Suppressor macrophage (primary cell): ENCODE measurements at regions not wholly inside any gene's neighbourhood (a gene's known extent, or its start where the extent isn't known, plus 50 kb on each side); places are given as distances from the start of the nearest gene placed in this dataset.
A peak's percentile ranks its signal among the peaks of the same experiment; 100 is the strongest.
"Not testable (repeated sequence)": the region's sequence is repeated elsewhere in the genome, so short reads cannot be mapped to it uniquely, and the experiment has no call there.

Experiments used
- DNase-seq, 4 experiments: peaks; one replicate each; pipeline ENCODE4 v3.0.0-alpha.2; 2020 to 2022

DNA sequence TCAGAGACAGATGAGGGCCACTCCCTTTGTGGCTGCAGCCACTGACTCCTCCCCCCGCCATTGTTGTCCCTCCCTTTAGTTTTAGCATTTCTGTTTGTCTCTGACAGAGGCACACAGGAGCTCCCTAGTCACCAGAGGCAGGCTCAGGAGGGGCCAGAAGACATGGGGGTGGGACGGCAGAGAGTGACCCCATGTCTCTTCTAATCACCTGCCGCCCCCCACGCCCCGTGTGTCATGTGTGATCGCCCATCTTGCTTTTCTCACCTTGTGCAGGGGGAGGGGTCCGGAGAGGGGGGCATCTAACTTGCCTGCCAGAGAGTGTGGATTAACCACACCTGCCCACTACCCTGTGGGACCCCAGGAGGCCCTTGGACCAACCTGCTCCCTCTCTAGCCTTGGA lies 246.7 kb upstream of the TP53TG3C start:
- DNase-seq = not testable (repeated sequence)

DNA sequence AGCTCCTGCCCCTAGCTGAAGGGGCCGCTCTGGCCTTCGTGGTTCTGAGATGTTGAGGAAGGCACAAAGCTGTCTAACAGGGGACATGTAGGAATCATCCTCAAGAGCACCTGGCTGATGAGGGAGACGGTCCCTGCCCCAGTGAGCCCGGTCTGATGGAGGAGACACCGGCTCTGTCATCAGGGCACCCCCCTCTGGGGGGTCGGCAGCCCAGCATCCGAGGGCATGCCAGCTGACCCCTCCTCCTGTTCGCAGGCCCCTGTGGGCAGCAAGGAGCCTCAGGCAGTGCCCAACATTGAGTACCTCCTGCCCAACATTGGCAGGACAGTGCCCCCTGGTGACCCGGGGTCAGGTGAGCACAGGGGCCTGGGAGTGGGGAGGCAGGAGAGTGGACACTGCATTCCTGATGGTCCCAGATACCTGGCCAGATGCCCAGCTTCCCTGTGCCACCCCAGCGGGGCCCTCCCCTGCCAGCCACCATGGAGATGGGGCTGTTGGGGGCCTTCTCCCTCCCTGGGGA lies 247.9 kb upstream of the TP53TG3C start:
- DNase-seq = not testable (repeated sequence)

DNA sequence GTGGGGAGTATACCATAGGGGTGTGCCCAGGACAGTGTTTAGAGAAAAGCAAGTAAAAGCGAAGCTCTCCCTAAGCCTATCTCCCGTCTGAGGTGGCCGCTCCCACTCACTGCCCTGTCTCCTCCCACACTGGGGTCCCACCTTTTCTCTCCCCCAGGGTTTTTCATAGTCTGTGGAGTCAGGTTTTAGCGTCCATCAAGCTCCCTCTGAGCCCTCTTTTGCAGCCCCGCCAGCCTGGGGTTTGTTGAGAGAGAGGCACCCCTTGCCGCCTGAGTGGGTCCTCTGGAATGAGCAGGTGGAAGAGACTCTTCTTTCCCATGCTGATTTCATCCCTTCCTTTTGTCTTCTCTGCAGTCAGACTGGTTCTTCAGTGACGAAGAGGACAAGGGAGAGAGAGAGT lies 248.7 kb upstream of the TP53TG3C start:
- not testable (repeated sequence) for DNase-seq

DNA sequence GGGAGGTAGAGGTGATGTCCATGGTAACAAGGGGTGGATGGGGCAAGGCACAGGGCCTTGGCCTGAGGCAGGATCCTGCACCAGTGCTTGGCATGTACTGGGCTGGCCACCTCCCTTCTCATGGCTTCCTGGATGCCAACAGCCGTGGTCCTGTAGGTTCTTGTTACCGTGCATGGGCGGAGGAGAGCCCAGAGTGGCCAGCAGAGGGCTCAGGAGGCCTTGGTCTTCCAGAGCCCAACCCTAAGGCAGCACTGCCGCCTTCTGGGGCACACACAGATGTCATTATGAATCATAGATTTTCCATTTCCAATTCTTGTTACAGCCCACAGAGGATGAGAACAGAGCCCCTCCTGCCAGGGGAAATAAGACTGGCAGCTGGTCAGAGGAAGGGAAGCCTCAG lies 254.2 kb upstream of the TP53TG3C start:
- DNase-seq = not testable (repeated sequence)

DNA sequence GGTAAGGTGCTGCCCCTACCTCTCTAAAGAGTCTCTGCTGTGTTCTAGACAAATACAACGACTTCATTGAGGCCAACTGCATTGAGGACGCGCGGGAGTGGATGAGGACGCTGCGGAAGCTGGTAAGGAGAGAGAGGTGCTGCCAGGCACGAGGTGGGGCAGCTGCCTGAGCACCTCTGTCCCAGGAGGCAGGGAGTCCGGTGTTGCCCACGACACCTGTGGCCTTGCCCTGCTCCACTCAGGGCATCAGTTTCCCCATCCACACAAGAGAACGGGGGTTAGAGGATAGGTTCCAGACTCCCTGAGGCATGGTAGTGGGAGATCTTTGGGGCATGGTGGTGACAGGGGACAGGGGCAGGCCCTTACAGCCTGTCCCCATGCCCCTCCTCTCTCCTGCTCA lies 256.1 kb upstream of the TP53TG3C start:
- not testable (repeated sequence) for DNase-seq

DNA sequence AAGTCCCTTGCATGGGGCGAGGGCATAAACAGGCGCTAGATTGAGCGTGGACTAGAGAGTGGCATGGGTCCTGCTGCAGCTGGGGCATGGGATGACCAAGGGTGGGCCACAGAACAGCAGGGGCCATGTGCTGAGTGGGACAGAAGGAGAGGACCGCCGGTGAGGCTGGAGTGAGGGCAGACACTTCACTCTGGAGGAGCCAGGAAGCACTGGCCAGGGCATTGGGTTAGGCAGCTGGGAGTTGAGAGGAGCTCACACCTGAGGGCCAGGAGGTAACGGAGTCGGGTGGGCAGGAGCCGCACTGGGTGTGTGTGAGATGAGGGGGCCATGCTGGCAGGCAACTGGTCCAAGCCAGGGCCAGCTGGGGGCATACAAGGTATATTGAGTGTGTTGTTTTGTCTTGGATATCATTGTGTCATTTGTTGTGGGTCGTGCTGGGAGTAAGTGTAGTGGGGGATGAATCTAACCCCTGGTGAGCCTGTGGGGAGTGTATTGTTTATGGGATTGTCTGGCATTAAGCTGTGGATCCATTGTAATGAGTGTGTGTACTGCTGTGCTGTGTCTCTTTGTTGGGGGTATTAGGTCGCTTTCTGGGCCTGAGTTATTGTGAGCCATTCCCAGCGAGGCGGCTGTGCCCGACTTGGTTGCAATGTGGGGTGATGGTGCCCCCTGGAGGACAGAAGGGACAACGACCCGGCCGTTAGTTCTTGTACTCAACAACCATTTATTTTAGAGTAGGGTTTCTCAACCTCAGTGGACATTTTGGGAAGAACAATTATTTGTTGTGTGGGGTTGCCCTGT lies 256.5 kb upstream of the TP53TG3 start:
- DNase-seq = not testable (repeated sequence)

DNA sequence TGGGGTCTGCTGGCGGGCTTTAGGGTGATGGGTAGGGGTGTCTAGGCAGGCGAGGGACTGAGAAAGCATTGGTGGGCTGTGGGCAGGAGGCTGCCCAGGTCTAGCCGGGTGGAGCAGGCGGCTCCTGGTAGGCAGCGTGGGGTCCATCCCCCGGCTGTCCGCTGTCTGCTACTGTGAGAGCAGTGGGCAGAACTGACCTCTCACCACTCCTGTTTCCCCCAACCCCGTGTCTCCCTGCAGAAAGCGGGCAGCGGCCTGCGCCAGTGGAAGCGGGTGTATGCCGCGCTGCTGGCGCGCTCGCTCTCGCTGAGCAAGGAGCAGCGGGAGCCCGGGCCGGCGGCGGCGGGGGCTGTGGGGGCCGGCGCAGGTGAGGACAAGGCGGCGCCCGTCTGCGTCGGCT lies 249.2 kb upstream of the TP53TG3 start:
- not testable (repeated sequence) for DNase-seq

DNA sequence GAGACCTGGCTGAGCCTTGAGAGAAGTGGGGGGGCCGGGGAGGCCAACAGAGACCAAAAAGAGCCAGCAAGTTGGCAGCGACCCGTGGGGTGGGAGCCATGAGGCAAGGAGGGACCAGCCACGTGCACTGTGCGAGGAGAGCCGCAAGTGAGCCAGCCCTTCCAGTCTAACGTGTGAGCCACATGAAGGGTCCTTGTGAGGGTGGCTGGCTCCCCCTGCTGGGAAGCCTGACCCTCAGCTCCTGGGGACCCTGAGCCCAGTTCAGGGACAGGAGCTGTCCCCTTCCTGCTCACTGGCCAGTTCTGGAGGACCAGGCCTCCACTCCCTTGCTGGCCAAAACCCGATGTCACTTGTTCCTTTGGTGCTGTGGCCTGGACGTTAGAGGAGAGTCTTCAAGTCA lies 246.6 kb upstream of the TP53TG3 start:
- peak in 2 of 4 experiments; percentile 2 to 10 for DNase-seq

DNA sequence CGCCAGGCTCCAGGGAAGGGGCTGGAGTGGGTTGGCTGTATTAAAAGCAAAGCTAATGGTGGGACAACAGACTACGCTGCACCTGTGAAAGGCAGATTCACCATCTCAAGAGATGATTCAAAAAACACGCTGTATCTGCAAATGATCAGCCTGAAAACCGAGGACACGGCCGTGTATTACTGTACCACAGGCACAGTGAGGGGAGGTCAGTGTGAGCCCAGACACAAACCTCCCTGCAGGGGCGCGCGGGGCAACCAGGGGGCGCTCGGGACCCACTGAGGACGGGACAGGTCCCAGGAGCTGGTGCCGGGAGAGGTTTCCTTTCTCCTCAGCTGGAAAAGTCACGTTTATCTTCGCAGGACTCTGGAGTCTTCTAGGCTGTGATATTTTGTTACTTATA lies 239.4 kb upstream of the TP53TG3 start:
- DNase-seq = not testable (repeated sequence)

DNA sequence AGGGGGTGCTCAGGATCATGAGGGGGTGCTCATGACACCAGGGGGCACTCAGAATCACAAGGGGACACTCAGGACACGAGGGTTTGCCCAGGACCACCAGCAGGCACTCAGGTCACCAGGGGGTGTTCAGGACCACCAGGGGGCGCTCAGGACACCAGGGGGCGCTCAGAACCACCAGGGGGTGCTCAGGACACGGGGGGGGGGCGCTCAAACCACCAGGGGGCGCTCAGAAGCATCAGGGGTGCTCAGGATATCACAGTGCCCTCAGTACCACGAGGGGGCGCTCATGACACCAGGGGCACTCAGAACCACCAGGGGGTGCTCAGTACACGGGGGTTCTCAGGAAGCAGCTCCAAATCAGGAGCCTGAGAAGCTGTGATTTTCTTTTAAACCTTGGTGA lies 221.8 kb upstream of the TP53TG3 start:
- DNase-seq = peak in 2 of 4 experiments; percentile 19 to 50

DNA sequence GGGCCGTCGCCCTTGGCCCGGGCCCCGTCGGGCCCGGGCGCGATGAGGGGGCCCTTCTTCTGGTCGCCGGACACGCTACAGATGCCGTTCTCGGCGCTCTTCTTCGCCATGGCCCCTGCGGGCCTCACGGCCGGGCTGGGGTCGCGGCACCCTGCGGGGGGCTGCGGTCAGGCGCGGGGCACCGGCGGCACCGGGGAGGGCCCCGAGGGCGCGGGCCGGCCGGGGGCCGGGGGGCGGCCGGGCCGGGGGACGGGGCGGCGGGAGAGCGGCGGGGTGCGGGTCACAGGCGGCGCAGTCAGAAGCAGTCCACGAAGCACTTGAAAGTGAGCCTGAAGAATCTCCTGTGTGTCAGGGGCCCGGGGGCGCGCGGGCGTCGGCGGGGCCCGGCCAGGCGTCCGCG lies 209.4 kb upstream of the TP53TG3 start:
- not testable (repeated sequence) for DNase-seq

DNA sequence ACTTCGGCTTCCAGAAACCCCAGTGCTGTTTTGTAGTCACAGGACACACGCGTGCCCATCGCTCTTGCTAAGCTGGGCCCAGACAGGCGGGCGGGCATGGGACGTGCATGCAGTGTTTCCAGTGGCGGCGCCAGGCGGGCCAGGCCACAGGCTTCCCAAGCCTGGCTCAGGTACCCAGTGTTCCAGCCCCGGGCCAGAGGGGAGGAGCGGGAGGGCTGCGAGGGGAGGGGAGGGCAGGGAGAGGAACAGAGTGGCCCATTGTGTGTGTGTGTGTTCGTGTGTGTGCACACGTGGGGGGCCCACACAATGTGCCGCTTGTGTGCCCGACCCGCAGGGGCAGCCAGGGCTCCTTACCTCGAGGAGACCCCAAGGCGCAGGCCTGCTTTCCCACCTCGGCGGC lies 208.6 kb upstream of the TP53TG3 start:
- not testable (repeated sequence) for DNase-seq

DNA sequence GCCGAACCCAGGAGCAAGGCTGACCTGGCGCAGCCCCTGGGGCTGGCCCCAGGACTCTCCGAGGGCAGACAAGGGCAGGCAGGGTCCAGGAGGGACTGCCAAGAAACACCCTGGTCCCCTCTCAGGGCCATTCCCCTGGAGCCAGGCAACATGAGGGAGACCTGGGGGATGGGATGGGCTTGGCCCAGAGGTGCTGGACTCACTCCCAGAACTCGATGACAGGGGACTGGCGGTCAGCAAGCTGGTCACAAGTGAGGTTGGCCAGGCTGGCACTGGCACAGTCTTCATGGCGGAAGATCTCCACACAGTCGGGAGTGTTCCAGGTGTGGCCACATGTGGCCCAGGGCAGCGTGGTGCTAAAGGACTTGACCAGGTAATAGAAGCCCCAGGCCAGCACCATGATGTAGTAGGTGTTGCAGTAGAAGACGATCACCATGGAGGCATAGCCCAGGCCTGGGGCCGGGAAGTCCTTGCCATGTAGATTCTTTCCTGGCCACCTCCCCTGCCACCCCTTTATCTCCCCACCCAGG lies 206.4 kb upstream of the TP53TG3 start:
- DNase-seq = not testable (repeated sequence)

DNA sequence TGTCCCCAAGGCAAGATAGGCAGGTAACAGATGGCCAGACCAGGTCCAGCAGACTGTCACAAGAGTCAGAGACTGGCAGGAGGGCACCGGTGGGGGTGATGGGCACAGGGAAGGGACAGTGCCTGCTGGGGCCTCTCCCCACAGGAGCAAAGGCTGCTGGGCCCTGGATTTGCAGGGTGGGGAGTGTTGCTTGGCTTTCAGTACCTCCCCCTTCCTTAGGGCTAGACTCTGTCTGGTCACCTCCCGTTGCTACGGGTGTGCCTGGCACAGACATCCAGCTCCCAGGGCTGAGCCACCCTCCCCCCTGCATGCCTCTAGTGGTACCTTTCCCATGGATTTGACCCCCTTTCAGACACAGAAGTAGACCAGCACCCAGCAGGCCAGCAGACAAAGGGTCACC lies 205.7 kb upstream of the TP53TG3 start:
- DNase-seq = not testable (repeated sequence)

DNA sequence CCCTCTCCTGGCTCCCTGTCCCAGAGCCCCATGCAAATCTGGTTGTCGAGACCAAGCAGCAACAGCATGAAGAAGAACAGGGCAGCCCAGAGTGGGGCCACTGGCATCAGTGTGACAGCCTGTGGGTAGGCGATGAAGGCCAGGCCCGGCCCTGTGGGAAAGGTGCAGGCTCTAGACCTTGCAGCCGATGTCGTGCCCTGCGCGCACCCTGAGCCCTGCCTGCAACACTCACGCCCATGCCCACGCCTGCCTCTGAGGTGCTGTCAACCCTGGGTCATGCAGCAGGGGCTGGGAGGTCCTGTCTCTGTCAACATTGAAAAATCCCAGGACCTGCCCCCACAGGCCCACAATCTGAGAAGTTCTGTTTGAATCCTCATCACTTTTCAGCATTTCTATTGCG lies 204.0 kb upstream of the TP53TG3 start:
- not testable (repeated sequence) for DNase-seq

DNA sequence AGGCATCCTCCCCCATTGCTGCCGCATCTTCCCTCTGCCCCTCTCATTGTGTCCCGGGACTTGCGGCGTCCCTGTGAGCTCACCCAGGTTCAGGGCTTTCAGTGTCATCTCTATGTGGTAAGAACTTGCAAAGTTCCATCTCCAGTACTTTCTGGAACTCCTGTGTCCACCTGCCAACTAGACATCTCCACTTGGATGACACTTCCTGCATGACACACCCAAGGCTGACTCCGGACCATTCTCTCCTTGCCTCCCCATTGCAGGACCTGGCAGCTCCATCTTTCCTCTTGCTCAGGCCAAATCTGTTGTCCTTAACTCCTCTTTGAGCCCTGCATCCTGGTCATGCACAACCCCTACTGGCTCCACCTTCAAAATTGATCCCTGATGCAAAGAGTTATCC lies 200.8 kb upstream of the TP53TG3 start:
- not testable (repeated sequence) for DNase-seq

DNA sequence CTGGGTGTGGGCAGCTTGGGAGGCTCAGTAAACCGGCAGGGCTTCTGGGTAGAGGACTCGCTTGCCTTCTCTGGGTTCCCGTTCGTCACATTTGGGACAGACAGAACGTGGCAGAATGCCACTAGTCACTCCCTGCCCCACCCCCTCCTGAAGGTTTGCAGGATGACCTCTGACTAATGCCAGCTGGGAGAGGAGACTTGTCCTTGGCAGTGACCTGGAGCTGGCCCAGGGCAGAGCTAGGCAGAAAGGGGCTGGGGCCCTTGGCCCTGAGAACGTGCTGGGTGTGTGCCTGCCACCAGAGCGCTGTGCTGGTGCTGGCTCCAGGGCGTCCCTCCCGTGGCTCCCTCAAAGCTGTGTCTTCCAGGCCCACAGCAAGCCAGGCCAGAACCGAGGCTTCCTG lies 197.8 kb upstream of the TP53TG3 start:
- DNase-seq = not testable (repeated sequence)

DNA sequence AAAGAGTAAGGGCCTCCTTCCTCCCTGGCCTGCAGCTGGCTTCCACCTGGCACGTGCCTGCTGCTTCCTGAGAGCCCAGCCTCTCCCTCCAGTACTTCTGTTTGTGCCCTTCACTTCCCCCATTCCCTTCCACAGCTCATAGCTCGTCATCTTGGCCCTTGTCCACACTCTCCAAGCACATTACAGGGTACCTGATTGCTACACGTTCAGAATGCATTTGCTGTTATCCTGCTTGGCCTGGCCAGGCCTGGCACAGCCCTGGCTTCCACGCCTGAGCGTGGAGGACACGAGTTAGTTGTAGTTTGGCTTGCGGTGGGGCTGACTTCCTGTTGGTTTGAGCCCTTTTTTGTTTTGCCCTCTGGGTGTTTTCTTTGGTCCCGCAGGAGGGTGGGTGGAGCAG lies 197.2 kb upstream of the TP53TG3 start:
- not testable (repeated sequence) for DNase-seq

DNA sequence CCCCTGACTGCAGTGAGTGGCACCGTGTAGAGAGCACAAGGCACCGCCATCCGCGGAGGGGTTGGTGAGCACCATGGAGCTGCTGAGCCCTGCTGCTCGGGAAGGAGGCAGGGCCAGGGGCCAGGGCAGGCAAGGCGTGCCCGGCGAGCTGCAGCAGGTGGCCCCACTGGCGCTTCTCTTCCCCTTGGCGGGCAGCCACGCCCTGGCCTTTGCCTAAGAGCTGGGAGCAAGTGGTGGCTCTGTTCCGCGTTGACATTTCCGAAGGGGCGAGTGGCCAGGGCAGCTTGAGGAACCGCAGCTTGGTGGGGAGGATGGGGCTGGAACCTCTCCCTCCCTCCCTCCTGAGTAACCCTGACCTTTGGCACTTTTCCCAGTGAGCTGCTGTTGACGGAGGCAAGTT lies 194.7 kb upstream of the TP53TG3 start:
- not testable (repeated sequence) for DNase-seq

DNA sequence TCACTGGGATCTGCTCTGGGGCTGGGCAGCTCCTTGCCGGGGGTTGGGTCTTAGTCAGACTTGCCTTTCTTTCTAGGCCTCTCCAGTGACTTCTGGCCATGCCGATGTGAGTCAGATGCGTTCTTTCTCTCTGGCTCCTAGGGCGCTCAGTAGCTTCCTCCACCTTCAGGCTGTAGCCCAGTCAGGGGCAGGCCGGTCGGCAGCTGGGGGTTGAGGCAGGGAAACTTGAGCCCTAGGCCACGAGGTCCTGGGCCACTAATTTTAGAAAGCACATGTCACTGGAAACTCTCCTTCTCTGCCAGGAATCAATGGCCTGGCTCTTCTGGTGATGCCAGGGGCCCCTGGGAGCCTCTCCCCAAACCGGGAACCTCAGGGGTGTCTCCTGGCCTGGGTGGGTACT lies 192.4 kb upstream of the TP53TG3 start:
- DNase-seq = not testable (repeated sequence)

DNA sequence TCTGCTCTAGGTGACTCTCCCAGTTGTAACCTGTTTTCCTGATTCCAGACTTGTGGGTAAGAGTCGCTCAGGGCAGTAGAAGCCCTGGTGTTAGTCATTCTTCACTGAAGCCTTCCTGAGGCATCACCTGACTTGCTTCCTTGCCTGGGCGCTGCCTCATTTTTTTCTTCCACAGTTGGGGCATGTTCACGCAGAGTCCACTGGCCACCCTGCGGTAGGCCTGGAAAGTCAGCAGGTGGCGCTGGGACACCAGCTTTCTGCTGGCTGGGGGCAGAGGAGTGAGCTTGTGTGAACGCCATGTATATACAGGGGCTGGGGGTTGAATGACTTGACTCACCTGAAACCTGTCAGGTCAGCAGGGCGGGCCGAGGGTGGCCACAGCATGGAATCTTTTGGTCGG lies 189.3 kb upstream of the TP53TG3 start:
- not testable (repeated sequence) for DNase-seq

DNA sequence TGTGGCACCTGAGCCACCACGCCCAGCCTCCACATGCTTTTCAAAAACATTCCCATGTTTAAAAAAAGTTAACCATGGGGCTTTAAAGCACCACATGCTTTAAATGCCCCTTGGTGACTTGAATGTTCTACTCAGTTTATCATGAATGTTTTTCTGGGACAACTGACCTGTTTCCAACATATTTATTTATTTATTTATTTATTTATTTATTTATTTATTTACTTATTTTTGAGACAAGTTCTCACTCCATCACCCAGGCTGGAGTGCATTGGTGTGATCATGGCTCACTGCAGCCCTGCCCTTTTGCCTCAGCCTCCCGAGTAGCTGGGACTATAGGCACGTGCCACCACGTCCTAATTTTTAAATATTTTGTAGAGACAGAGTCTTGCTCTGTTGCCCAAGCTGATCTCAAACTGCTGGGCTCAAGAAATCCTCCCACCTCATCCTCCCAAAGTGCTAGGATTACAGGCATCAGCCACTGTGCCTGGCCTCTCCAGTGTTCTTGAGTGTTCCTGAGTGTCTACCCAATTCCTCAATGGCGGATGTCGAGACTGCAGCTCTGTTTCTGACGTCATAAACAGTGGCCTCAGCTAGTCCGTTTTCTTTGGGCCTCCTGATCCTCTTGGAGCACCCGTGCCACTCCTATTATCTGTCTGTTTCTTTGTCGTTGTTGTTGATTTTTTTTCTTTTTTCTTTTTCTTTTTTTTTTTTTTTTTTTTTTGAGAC lies 185.7 kb upstream of the TP53TG3 start:
- DNase-seq = not testable (repeated sequence)

DNA sequence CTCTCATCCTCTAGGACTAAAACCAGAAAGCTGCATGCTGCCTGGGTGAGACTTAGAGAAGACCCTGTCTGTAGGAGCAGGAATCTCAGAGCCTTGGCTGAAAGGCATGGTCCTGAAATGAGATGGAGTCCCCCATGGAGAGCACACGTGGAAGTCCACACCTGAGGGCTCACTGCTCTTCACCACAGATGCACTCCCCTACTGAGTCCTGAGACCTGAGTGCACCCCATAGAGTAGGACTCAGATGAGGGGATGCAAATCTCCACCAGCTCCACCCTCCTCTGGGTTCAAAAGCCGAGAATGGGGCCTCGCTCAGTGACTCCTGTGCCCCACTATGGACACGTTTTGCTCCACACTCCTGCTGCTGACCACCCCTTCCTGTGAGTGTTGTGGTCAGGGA lies 171.4 kb upstream of the TP53TG3 start:
- DNase-seq = not testable (repeated sequence)
